NCI-H748 treated with DMSO at 0.1 percent for 48 hours (cell line): ENCODE measurements at regions not wholly inside any gene's neighbourhood (a gene's known extent, or its start where the extent isn't known, plus 50 kb on each side); places are given as distances from the start of the nearest gene placed in this dataset.

Experiments
- DNase-seq: peaks from one replicate; lab custom pipeline; 2025; lab: John Stamatoyannopoulos, UW

DNA sequence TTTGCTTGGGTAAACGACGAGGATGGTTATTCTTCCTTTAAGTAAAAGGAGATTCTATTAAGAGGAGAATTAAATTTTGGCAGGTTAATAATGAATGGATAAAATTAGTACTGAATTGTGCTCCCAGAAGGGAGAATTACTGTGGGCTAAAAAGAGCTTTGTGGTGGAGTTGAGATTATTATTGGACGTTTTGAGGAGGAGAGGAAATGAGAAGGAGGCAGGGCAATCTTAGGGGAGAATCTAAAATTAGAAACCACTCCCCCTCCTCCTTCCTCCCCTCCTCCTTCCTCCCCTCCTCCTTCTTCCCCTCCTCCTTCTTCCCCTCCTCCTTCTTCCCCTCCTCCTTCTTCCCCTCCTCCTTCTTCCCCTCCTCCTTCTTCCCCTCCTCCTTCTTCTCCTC, 331.8 kb downstream of the PRL start:
- DNase-seq = no peak

DNA sequence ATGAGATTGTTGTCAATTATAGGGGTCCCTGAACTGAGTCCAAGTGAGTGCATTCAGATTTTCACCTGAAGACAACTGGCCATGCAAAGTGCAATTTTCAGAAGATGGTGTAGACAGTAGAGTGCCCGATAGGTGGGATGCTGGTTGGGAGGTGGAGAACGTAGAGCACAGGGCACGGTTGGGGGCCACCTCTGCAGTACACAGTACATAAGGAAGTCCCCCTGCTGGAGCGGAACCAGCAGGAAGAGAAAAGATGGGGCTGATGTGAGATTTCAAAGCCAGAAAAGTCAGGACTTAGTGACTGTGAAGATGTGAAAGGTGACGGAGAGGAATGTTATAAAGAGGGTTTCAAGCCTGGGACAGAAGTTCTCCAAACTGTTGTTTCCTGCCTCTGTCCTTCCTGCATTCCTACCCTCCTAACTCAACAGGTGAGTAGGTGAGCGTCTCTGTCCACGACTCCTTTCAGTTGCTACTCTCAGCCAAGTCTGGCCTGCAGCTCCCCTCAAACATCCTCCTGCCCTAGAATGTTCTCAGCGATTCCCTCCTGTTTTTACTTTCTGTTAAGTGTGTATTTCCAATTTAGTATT, 330.8 kb downstream of the PRL start:
- no peak for DNase-seq

DNA sequence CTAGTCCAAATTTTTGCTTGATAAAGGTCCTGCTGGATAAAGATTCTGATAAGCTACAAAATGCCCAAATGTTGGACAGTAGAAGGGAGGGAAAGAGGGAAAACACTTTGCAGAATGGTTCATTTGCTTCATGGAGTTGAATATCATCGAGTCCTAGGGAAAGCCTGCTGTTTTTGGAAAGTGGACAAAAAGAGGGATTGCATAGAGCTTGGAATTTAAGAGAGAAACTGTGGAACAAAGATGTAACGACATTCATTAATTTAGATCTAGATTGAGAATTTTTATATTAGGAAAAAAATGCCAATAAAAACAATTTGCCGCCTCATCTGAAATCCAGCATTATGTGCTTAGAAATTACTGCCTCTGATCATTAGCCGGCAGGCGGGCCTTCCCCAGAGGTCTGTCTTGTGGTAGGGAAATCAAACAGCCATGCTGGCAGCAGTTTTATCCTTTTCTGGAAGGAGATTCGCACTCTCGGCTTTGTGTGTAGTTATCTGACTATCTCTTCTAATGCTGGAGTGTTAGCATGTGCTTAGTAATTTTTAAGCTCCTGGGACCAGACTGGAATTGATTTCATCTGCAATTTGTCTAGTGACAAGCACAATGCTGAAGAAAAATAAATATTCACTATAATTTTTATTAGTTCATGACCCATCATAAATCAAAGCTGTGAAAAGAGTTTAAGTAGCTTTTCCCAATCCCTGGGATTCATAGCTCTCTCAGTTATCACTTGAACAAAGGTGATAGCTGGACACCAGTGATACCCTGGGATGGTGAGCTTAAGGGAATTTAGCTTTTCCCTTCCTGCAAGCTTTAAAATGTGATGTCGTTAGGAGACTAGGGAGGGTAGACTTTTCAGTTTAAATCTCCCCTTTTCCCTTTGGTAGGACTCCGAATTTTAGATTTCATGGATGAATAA, 329.5 kb downstream of the PRL start:
- no peak for DNase-seq

DNA sequence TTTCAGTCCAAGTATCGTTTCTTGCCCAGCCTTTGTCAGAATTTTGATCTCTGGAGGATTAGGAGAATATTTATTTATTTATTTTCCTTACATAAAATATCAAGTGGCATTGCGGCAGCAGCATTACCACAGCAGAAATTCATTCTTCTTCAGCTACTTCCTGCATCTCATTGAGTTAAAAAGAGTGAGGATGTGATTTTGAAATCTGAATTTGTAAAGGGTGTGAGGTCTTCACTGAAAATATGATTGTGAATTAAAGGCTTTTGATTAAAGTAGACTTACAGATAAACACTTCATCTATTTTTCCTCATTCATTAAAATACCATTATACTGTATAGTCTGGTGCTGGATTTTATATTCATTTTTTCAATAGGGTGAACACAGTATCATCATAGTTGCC, 328.4 kb downstream of the PRL start:
- no peak for DNase-seq

DNA sequence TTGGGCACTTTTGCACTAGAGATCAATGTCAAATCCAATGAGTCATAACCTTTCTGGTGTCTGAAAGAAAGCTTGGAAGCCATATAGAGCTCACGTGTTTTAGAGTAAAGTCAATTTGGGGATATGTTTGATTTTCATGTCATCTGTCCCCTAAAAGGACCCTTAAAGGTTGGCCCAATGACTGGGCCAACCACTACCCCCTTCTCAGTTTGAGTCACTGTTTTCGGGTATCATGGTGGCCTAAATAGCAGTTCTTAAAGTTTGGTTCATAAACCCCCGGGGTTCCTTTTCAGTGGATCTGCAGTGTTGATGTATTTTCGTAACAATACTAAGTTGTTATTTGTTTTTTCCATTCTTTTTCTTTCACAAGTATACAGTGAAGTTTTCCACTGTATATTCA, 327.6 kb downstream of the PRL start:
- DNase-seq = no peak

DNA sequence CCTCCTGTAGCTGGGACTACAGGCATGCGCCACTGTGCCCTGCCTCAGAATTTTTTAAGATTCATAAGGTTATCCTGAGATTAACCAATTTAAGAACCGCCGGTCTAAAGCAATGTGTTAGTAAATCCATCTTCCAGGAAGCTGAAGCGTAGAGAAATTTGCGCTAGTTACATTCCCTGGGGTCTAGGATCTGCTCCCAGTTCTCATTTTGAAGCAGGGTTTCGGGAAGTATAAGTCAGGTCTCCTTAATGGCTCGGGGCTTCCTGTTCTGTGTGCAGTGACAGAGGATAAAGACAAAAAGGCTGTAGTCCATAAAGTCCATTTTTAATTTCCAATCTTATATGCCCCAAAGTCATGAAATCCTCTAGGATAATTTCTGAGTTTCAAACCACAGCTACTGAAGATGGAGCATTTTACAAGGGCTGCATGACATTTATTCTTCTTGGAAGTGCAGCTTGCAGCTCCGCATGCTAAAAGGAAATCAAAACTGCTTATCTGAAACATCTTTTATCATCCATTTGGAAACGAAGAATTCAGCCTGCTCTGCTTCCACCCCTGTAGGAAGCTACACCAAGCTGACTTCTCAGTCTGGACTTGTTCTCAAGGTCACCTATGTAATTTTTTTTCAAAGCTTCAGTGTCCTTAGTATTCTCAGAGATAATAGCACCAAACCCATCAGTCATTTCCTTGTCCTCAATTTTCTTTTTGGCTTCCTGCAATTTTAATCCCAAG, 326.1 kb downstream of the PRL start:
- no peak for DNase-seq

DNA sequence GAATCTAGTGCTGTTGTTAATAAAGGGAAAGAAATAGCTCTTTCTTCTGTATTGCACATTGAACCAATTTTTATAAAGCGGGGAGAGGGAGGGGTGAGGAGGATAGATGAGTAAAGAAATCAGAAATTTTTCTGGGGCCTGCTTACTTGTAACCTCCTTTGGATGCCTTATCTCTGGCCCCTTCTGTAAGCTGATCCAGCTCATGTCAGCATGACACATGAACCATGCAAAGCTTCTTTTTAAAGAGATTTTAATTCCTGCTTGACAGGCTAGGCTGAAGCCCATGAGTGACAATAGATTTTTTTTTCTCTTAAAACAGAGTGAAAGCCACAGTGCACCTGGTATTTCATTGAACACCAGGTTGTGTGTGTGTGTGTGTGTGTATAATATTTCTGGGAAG, 325.3 kb downstream of the PRL start:
- no peak for DNase-seq

DNA sequence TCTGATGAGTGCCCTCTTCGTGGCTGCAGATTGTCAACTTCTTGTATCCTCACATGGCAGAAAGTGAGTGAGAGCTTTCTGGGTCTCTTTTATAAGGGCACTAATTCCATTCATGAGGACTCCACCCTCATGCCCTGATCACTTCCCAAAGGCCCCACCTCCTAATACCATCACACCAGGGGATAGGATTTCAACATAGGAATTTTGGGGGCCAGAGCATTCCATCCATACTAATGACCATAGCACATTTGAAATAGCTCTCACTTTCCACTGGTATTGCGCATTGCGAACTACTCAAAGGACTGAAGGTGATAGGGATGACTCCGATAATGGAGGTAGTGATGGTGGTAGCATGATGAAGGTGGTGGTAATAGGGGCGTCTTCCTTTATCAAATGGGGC, 324.3 kb downstream of the PRL start:
- DNase-seq = no peak

DNA sequence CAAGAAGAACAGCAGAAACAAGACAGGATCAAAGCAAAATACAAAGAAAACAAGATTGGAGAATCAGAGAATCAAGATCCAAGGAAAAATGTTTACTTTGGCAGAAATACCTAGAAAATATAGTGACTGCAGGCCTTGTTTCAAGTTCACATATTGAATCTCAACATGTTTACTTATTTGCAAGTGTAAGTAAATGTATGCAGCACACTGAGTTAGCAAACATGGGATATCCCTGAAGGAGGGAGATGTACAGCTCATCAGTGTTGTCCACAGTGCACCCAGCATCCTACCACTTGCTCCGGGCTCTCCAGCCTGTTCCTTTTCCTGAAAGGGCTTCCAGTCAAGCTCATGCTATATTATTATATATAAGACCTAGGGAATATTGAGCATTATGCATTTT, 319.5 kb downstream of the PRL start:
- no peak for DNase-seq

DNA sequence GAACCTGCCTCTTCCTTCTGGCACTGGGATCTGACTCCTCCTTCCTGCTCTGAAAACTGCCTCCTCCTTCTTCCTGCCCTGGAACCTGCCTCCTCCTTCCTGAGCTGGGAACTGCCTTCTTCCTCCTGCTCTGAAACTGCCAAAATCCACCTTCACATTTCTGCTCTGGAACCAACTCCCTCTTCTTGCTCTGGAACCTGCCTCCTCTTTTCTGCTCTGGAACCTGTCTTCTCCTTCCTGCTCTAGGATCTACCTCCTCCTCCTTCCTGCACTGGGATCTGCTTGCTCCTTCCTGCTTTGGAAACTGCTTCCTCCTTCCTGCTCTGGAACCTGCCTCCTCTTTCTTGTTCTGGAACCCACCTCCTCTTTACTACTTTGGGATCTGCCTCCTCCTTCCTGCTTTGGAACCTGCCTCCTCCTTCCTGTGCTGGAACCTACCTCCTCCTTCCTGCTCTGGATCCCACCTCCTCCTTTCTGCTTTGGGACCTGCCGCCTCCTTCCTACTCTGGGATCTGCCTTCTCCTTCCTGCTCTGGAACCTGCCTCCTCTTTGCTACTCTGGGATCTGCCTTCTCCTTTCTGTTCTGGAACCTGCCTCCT, 315.5 kb downstream of the PRL start:
- DNase-seq = no peak

DNA sequence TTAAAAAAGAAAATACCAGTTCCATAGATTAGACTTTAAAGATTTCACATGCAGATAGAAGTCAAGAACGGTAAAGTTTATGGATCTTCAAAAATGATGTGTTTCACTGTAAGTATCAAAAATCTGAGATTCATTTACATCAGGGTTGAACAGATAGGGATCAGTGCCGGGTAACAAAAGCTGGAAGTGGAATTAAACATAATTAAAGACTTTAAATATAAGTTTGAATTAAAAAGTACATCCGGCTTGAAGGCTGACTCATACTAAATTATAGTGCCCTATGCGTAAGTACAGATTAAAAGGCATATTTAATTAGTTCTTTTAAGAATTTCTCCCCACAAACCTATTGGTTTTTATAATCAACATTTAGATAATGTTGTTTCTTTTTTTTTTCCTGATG, 312.7 kb downstream of the PRL start:
- DNase-seq = no peak

DNA sequence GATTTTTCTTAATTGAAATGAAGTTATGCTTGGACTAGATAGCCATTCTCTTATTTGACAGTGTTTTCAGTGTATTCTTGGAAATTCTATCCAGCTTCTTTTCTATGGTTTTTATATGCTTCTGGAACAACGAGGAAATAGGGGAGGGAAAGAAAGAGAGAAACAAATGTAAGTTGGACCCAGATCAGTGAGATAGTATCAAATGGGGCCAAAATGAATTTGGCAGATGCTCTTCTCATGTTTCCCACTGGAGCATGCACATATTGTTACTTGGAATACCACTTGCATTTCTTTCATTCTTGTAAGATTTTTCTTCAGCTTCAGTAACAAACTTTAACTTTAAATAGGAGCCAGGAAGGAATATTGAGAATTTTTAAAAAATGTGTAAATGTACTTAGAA, 312.3 kb downstream of the PRL start:
- DNase-seq = no peak

DNA sequence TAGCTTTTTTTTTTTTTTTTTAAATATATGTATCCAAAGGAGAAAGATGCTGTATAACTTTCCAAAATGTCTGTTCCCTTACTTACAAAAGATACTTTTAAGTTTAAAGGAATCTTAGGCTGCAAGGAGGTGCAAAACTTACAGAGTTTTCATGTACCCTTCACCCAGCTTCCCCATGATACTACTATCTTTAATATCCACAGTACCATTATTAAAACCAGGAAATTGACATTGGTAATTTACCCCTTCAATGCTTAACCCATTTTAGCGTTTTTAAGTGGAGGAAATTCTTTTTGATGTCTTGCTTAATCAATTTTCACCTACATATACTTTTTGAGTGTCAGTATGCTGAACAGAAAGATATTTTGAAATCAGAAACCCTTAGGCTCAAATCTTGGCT, 310.9 kb downstream of the PRL start:
- no peak for DNase-seq

DNA sequence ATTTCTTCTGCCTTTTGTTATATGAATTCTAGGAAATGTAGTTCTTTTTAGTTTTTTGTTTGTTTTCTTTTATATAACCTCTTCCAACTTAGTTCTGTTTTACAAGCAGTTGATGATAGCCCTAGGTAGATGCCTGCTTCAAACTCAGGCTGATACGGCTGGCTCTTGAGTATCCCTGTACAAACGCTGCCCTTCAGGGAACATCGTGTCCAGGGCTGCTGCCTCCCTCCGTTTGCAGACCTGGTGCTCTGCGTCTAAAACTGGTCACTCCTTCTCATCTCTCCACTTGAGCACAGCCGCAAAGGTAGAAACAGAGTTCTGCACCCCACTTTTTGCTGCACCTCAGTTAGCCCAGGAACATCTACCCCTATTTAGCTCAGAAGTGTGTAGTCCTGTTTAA, 310.1 kb downstream of the PRL start:
- no peak for DNase-seq

DNA sequence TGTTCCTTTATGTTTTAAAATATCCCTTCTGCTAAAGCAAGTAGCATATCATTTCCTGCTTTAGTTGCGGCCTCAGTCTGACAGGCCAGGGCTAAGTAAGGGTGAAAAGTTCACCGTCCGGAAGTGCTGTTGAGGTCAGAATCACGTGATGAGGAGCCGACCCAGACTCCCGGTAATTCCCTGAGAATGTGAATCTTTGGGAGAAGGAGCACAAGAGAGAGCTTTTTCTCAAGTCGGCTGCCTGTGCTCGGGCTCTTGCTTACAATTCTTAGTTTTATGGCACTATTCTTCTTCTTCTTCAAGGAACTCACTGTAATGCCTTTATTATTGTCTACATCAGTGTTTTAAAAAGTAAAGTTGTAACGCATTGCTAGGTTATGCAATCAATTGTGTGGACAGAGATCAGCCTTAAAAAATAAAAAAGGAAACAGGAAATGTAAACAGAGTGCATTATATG, 309.3 kb downstream of the PRL start:
- no peak for DNase-seq

DNA sequence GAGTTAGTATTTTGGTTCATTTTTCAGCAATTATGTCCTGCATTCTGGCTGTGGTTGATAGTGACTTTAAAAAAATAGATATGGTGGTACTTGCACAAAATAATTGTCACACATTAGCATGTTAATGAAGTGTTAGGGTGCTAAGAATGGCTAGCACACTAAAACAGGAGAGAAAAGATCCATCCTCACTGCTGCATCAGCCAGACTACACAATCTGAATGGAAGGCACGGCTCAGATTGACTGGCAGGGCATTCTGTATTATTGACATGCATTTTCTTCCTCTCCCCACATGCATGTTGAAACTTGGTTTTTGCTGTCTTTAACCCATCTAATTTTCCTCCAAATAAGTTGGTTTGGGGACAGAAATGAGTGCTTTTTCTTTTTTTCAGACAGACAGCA, 306.3 kb downstream of the PRL start:
- no peak for DNase-seq

DNA sequence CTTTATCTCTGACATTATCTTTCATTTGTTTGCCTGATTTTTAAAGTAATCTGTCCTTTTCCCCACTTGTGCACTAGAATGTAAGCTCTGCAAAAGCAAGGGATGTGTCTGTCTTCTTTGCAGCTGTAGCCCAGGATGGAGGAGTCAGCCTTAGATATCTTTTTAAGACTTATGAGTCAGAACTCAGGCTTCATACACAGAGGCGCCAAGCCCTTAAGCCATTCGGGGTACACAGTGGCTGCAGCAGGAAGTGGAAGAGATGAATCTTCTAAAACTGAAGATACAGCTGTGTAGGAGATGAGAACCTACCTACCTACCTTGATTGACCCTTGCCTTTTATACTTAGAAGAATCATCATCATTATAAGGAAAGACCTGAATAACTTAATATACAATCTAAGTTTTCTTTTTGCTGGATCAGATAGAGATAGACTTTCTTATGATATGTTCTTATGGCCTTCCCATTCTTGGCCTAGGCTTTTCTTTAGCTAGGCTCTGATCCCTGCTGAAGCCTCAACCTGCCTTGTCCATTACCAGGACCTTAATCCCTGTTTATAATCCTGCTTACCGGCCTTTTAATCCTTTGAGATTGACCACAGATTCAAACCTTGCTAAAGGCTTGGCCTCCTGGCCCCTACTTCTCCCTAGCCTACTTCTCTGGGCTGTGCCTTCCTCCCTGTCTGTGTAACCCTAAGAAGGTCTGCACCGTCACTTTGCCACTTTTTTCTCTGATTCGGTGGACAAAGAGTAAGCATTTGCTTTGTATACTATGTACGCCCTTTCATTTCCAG, 304.5 kb downstream of the PRL start:
- no peak for DNase-seq

DNA sequence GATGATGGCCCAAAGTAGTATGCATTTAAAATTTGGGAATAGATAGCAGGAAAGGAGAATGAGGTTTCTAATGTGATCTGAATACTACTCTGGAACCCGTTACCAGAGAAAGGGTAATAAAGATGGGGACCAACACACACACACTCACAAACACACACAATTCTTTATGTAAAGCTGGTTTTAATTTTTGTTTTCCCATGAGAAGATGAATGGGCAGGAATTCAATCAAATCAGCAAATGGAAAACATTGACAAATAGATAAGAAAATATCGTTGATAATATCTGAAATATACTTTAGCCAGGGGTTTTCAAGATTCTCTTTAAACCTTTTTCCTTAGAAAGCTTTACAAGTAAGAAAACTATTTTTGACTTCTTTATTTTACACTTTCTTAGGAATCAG, 303.0 kb downstream of the PRL start:
- DNase-seq = no peak

DNA sequence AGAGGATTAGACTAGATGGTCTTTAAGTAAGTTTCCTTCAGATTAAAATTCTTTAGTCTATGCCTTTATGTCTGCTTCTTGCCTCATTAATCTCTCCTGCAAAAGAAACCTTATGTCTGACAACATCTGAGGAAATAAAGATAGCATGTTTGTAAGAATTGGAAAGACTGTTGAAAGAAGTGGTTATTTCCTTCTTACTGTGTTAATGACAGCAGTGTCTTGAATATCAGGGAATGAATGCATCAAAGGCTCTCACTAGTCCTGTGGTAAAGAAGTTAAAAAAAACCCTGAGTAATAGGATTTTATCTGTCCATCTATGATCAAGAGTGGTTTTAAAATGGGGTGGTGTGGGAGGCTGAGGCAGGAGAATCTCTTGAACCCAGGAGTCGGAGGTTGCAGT, 302.0 kb downstream of the PRL start:
- DNase-seq = no peak

DNA sequence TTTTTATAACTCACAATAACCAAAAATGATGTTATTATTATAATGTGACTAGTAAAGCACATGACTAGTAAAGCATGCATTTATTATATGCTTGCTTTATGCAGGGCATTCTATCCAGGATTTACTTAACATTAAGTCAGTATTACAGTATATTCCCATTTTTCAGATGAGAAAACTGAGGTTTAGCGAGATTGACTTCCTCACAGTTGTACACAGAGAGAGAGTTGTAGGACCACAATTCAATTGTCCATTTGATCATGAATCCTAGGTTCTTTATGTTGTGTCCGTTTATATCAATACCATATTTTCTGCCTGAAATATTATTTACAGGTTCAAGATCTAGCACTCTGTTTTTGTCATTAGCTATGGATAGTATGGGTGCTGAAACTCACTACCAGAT, 301.5 kb downstream of the PRL start:
- no peak for DNase-seq

DNA sequence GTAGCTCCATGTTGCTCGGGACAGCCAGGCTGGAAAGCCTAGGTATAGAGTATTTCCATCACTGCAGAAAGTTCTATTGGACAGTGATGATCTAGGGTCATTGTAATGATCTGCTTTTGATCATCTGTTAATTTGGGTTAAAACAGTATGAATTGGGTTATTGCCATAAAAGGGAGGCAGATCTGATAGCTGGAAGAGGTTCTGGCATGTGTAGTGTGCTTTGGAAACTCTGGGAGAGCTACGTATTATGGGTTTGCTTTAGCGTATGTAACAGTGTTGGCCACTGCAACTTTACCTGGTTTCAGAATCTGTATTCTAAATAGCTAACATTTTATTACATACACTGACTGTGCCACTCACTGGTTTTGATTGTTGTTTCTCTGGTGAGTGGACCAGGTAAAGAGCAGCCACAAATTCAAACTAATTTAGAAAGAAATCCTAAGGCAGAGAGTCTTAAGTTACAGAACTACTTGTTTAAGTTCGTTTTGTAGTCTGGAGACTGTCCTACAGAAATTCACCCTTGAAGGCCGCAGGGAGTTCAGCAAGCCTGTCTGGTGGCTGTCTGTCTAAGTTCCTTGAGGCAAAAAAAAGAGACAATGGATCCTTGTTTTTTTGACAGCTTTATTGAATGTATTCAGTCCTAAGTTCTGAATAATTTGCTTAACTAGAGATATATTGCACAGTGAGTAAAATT, 300.3 kb downstream of the PRL start:
- DNase-seq = no peak
